ENCODE measurements at regions not wholly inside any gene's neighbourhood (a gene's known extent, or its start where the extent isn't known, plus 50 kb on each side); places are given as distances from the start of the nearest gene placed in this dataset.

DNA sequence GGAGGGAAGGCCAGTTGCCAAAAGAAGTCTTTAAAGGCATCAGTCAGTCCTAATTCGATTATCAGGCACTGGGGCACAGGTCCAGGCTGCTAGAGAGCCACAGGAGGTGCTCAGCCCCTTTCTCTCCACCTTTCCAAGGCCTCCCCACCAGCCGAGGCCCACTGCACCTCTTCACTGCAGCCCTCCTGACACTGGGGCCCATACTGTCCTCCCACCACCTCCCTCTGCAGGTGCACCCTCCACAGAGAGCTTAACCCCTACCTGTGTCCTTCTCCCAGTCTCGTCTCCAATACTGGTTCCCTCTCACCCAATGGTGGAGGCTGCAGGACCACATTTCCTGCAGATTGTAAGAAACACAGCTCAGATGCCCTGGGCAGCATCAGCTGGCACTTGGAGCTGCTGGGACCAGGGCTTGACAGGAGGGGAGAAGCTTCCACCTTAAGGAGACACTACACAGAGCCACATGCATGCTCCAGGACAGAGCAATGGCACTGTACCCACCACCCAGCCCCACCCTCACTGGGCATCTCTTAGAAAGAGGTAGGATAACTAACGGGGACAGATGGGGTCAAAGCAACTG is 81.6 kb upstream of the PRR20G start:
- no peaks in the 10 kb centered on the region for H3K4me1 ChIP-seq
- DNase-seq (no peak), ATAC-seq (no peak)
- intact Hi-C loops (cut with DNase I) = no loop called here
- H3K9me3 ChIP-seq = no peaks in the 10 kb centered on the region
- 30 to 58% (median 47%) methylated on average over 4 of the region's 4 CpGs for WGBS, 4 donors
- no peak overlapping the region for H3K27ac ChIP-seq
- H3K27me3 ChIP-seq = peaks cover 0 to 60% (median 6%) of the 10 kb centered on the region in 9 donors
- no peaks in the 10 kb centered on the region for H3K36me3 ChIP-seq
- TF ChIP-seq, protein P1, sequence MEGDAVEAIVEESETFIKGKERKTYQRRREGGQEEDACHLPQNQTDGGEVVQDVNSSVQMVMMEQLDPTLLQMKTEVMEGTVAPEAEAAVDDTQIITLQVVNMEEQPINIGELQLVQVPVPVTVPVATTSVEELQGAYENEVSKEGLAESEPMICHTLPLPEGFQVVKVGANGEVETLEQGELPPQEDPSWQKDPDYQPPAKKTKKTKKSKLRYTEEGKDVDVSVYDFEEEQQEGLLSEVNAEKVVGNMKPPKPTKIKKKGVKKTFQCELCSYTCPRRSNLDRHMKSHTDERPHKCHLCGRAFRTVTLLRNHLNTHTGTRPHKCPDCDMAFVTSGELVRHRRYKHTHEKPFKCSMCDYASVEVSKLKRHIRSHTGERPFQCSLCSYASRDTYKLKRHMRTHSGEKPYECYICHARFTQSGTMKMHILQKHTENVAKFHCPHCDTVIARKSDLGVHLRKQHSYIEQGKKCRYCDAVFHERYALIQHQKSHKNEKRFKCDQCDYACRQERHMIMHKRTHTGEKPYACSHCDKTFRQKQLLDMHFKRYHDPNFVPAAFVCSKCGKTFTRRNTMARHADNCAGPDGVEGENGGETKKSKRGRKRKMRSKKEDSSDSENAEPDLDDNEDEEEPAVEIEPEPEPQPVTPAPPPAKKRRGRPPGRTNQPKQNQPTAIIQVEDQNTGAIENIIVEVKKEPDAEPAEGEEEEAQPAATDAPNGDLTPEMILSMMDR (IDR thresholded peaks at IDR 0.05) = no peak
- no peak for TF ChIP-seq POLR2A (IDR thresholded peaks at IDR 0.05)
- no peak overlapping the region for H3K4me3 ChIP-seq

DNA sequence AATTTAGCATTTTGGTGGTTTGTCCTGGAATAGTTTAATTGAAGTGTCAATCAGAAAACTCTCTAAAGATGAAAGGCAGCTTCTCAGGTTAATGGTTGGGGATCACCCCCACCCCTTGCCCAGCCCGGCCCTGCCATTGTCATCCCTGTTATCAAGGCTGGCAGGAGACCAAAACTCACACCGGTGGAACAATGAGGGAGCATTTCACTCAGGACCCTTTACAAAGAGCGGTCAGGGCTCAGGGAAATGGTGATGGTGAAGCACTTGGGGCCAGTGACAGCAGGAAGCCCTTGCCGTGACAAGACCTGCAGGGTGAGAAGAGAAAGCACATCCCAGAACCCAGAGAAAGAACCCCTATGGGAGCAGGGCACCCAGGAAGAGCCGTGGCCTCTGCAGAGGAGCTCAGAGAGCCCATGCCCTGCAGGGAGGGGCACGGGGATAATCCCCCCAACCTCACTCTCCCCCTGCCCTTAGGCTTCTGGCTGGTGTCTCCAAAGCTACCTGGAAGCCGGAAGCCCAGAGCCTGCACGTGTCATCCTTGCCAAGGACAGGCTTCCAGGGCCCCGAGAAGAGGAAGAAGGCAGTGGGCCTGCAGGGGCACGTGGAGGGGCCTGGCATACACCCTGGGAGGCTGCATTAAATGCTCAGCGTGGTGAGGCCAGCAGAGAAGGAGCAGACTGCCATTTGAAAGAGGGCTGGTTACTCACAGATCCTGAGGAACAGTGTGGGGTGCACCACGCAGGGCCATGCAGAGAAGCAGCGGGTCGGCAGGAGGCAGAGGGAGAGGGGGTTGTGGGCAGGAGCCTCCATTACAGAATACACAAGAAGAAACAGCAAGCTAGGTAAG is 80.6 kb upstream of the PRR20G start:
- H3K36me3 ChIP-seq = no peaks in the 10 kb centered on the region
- H3K27me3 ChIP-seq = peaks cover 0 to 53% (median 6%) of the 10 kb centered on the region in 9 donors
- intact Hi-C loops (cut with DNase I) = no loop called here
- H3K4me3 ChIP-seq = no peak overlapping the region
- no peak overlapping the region for H3K27ac ChIP-seq
- no peak for TF ChIP-seq POLR2A (IDR thresholded peaks at IDR 0.05)
- TF ChIP-seq, protein P1 (IDR thresholded peaks at IDR 0.05) = no peak
- ATAC-seq (no peak), DNase-seq (no peak)
- WGBS, 4 donors = 33 to 49% (median 42%) methylated on average over 13 to 14 of the region's 14 CpGs
- H3K4me1 ChIP-seq = no peaks in the 10 kb centered on the region
- H3K9me3 ChIP-seq = no peaks in the 10 kb centered on the region

DNA sequence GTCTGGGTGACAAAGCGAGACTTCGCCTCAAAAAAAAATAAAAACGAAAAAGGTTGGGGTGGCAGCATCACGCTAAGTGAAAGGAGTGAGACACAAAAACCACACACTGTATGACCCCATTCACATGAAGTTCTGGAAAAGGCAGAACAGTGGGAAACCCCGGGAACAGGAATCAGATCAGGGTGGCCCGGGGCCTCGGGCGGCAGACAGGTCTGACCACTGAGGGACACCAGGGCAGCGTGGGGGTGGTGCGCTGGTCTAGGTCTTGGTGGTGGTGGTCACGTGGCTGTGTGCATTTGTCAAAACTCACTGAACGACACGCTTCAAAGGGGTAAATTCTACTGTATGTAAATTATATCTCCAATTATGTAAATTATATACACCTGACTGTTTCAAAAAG is 79.7 kb upstream of the PRR20G start:
- intact Hi-C loops (cut with DNase I) = no loop called here
- 84 to 87% (median 87%) methylated on average over 13 of the region's 13 CpGs for WGBS, 4 donors
- Histone ChIP-seq H3K27ac (no peak overlapping the region), H3K36me3 (no peaks in the 10 kb centered on the region), H3K4me1 (no peaks in the 10 kb centered on the region), H3K27me3 (peaks cover 0 to 52% (median 6%) of the 10 kb centered on the region in 9 donors), H3K9me3 (no peaks in the 10 kb centered on the region), H3K4me3 (no peak overlapping the region)
- ATAC-seq (no peak), DNase-seq (no peak)
- TF ChIP-seq, protein P1 (IDR thresholded peaks at IDR 0.05) = no peak
- no peak for TF ChIP-seq POLR2A (IDR thresholded peaks at IDR 0.05)

DNA sequence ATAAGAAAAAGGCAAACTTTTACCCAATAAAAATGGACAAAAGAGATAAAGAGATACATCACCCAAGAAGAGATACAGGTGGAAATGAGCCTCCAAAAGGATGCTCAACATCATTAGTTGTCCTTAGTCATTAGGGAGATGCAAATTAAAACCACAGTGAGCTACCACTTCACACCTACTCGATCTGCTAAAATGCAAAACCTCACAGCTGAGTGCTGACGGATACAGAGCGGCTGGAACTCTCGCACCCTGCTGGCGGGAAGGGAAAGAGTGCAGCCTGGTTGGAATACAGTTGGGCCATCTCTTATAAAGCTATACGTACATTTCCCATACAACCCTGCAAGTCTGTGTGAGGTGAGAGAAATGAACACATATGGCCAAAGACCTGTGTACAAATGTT is 78.5 kb upstream of the PRR20G start:
- H3K27ac ChIP-seq = no peak overlapping the region
- 12 to 14% (median 14%) methylated on average over 6 of the region's 6 CpGs for WGBS, 4 donors
- no peak overlapping the region for H3K4me3 ChIP-seq
- H3K4me1 ChIP-seq = no peaks in the 10 kb centered on the region
- no peak for TF ChIP-seq POLR2A (IDR thresholded peaks at IDR 0.05)
- TF ChIP-seq, protein P1 (IDR thresholded peaks at IDR 0.05) = no peak
- no peaks in the 10 kb centered on the region for H3K36me3 ChIP-seq
- no peaks in the 10 kb centered on the region for H3K9me3 ChIP-seq
- peaks cover 0 to 46% (median 6%) of the 10 kb centered on the region in 9 donors for H3K27me3 ChIP-seq
- ATAC-seq = no peak
- intact Hi-C loops (cut with DNase I) = no loop called here
- no peak for DNase-seq
